Epithelial cell of esophagus (primary cell): ENCODE measurements at regions not wholly inside any gene's neighbourhood (a gene's known extent, or its start where the extent isn't known, plus 50 kb on each side); places are given as distances from the start of the nearest gene placed in this dataset.
"Not testable (repeated sequence)": the region's sequence is repeated elsewhere in the genome, so short reads cannot be mapped to it uniquely, and the experiment has no call there.

ENCODE experiments used
- DNase-seq: peaks from one replicate; pipeline ENCODE4 v3.0.0; 2010; ENCODE audit warnings: low read depth
- H3K4me3 ChIP-seq: 2 replicates; pipeline ENCODE4 v1.5.1; 2011; ENCODE audit warnings: mild to moderate bottlenecking, low read length, control low read depth
- CTCF ChIP-seq: IDR thresholded peaks from 2 replicates; pipeline ENCODE4 v1.5.1; 2011; ENCODE audit warnings: low read depth, mild to moderate bottlenecking, low read length, control low read depth, inconsistent platforms; ENCODE audit not compliant: insufficient read depth; ENCODE audit errors: missing control alignments

- no peak for TF ChIP-seq CTCF
- no peak overlapping the region for H3K4me3 ChIP-seq
- DNase-seq, result no peak
These were observed 199.2 kb upstream of the DTNA start for GRCh38 chr18:34510926-34511325.

GRCh38 chr18:34511435-34511834, 198.7 kb upstream of the DTNA start:
- DNase-seq, result no peak
- H3K4me3 ChIP-seq, result no peak overlapping the region
- TF ChIP-seq CTCF, result no peak

- no peak for DNase-seq
- no peak for TF ChIP-seq CTCF
- H3K4me3 ChIP-seq, result no peak overlapping the region
These were observed 198.2 kb upstream of the DTNA start for GRCh38 chr18:34511879-34512278.

- DNase-seq, result peak; percentile 69
- no peak for TF ChIP-seq CTCF
- no peak overlapping the region for H3K4me3 ChIP-seq
These were observed 195.9 kb upstream of the DTNA start for GRCh38 chr18:34514238-34514637.

- no peak overlapping the region for H3K4me3 ChIP-seq
- peak; percentile 55 for DNase-seq
- no peak for TF ChIP-seq CTCF
These were observed 195.1 kb upstream of the DTNA start for GRCh38 chr18:34514957-34515356.

GRCh38 chr18:34516355-34516754, 193.7 kb upstream of the DTNA start:
- H3K4me3 ChIP-seq, DNase-seq: not testable (repeated sequence)

GRCh38 chr18:34516996-34517395, 193.1 kb upstream of the DTNA start:
- H3K4me3 ChIP-seq, DNase-seq: not testable (repeated sequence)

- TF ChIP-seq CTCF, result no peak
- DNase-seq, result no peak
- H3K4me3 ChIP-seq, result no peak overlapping the region
These were observed 189.1 kb upstream of the DTNA start for GRCh38 chr18:34521040-34521439.
